ENCODE measurements at regions not wholly inside any gene's neighbourhood (a gene's known extent, or its start where the extent isn't known, plus 50 kb on each side); places are given as distances from the start of the nearest gene placed in this dataset.

DNA sequence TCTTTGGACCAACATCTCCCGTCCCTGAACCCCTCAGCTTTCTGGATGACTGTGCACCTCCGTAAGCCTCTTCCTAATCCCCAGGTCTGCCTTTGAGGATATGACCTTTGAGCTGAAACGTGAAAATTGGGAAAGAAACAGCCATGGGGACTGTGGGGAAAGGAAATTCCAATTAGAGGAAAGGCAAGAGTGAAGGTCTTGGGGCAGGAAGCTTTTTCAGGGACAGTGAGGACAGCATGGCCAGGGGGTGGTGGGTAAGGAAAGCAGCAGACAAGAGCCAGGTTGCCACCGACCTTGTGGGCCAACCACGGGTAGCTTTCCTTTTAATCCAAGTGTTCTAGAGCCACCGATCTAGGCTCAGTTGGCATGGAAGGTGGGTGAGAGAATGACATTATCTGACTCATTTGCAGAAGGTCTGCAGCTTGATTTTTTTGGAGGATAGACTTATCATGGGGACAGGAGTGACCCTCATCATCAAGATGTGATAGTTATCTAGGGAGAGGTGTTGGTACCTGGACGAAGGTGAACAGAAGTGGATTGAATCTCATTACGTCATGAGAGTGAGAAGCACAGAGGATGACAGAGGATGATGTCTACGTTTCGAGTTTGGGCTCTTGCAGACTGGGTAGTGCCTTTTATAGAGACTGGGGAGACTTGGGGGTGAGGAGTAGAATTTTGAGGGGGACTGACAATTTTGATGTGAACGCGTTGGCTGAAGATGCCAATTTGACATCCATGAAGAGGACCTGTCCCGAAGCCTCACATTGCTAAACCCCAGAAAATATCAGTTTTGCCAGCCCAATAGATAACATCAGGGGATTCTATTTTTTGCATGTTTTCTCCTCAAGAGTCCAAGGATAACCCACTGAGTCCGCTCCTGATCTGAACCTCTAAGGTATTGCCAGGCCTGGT lies 136.7 kb upstream of the PEG3 start:
- TF ChIP-seq, protein P1, sequence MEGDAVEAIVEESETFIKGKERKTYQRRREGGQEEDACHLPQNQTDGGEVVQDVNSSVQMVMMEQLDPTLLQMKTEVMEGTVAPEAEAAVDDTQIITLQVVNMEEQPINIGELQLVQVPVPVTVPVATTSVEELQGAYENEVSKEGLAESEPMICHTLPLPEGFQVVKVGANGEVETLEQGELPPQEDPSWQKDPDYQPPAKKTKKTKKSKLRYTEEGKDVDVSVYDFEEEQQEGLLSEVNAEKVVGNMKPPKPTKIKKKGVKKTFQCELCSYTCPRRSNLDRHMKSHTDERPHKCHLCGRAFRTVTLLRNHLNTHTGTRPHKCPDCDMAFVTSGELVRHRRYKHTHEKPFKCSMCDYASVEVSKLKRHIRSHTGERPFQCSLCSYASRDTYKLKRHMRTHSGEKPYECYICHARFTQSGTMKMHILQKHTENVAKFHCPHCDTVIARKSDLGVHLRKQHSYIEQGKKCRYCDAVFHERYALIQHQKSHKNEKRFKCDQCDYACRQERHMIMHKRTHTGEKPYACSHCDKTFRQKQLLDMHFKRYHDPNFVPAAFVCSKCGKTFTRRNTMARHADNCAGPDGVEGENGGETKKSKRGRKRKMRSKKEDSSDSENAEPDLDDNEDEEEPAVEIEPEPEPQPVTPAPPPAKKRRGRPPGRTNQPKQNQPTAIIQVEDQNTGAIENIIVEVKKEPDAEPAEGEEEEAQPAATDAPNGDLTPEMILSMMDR (IDR thresholded peaks at IDR 0.05; ENCODE audit: low read depth, low read length): no peak
- TF ChIP-seq POLR2A (IDR thresholded peaks at IDR 0.05; ENCODE audit: extremely low read depth, insufficient read length) (no peak), MYC (IDR thresholded peaks at IDR 0.05; ENCODE audit: low read depth, low read length) (no peak)
- TF ChIP-seq, protein P2, sequence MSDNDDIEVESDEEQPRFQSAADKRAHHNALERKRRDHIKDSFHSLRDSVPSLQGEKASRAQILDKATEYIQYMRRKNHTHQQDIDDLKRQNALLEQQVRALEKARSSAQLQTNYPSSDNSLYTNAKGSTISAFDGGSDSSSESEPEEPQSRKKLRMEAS (IDR thresholded peaks at IDR 0.05; ENCODE audit: low read depth, low read length): no peak
